ENCODE measurements at regions not wholly inside any gene's neighbourhood (a gene's known extent, or its start where the extent isn't known, plus 50 kb on each side); places are given as distances from the start of the nearest gene placed in this dataset.

- H3K4me3 ChIP-seq: no peak overlapping the region
- H3K4me2 ChIP-seq: no peak overlapping the region
- no peaks in the 10 kb centered on the region for H3K9me2 ChIP-seq (replicated peaks; ENCODE audit: insufficient read depth)
- no peaks in the 10 kb centered on the region for H3K79me2 ChIP-seq
- WGBS (ENCODE audit: low lambda C conversion rate, missing lambda C conversion rate): 85% methylated on average over 11 of the region's 11 CpGs
- DNase-seq (ENCODE audit: low spot score): no peak
- H2AFZ ChIP-seq: no peak overlapping the region
- H3K27me3 ChIP-seq: no peaks in the 10 kb centered on the region
- TF ChIP-seq EZH2phosphoT487 (IDR thresholded peaks at IDR 0.05; ENCODE audit: low read depth, severe bottlenecking, unreplicated experiment): no peak
- H3K36me3 ChIP-seq (replicated peaks; ENCODE audit: insufficient read depth, low read depth): no peaks in the 10 kb centered on the region
- H3K27ac ChIP-seq: no peak overlapping the region
- no peaks in the 10 kb centered on the region for H3K9me3 ChIP-seq (ENCODE audit: low read depth)
- no peaks in the 10 kb centered on the region for H3K4me1 ChIP-seq (ENCODE audit: insufficient read depth)
- H4K20me1 ChIP-seq (ENCODE audit: insufficient read depth, poor library complexity, severe bottlenecking): no peaks in the 10 kb centered on the region
Measured at GRCh38 chr12:111250251-111250881, 118.5 kb downstream of the PHETA1 start.

- no peaks in the 10 kb centered on the region for H3K27me3 ChIP-seq
- no peaks in the 10 kb centered on the region for H3K79me2 ChIP-seq
- WGBS (ENCODE audit: low lambda C conversion rate, missing lambda C conversion rate): 88% methylated on average over 6 of the region's 6 CpGs
- no peaks in the 10 kb centered on the region for H3K9me3 ChIP-seq (ENCODE audit: low read depth)
- H3K4me1 ChIP-seq (ENCODE audit: insufficient read depth): no peaks in the 10 kb centered on the region
- no peak overlapping the region for H3K4me2 ChIP-seq
- TF ChIP-seq CTCF (IDR thresholded peaks at IDR 0.05; ENCODE audit: poor library complexity) (no peak), EZH2phosphoT487 (IDR thresholded peaks at IDR 0.05; ENCODE audit: low read depth, severe bottlenecking, unreplicated experiment) (no peak), EZH2 (IDR thresholded peaks at IDR 0.05; ENCODE audit: borderline replicate concordance) (no peak)
- H2AFZ ChIP-seq: no peak overlapping the region
- H3K9me2 ChIP-seq (replicated peaks; ENCODE audit: insufficient read depth): no peaks in the 10 kb centered on the region
- no peak overlapping the region for H3K27ac ChIP-seq
- no peaks in the 10 kb centered on the region for H3K36me3 ChIP-seq (replicated peaks; ENCODE audit: insufficient read depth, low read depth)
- no peak for DNase-seq (ENCODE audit: low spot score)
- H4K20me1 ChIP-seq (ENCODE audit: insufficient read depth, poor library complexity, severe bottlenecking): no peaks in the 10 kb centered on the region
- H3K4me3 ChIP-seq: no peak overlapping the region
Measured at GRCh38 chr12:111249757-111250156, 119.1 kb downstream of the PHETA1 start.

GRCh38 chr12:111249018-111249370, 119.9 kb downstream of the PHETA1 start:
- WGBS (ENCODE audit: low lambda C conversion rate, missing lambda C conversion rate): 89% methylated on average over 10 of the region's 10 CpGs
- Histone ChIP-seq H3K27me3 (no peaks in the 10 kb centered on the region), H2AFZ (no peak overlapping the region), H3K4me2 (no peak overlapping the region), H3K9me3 (ENCODE audit: low read depth) (no peaks in the 10 kb centered on the region), H3K9me2 (replicated peaks; ENCODE audit: insufficient read depth) (no peaks in the 10 kb centered on the region), H3K27ac (no peak overlapping the region), H4K20me1 (ENCODE audit: insufficient read depth, poor library complexity, severe bottlenecking) (no peaks in the 10 kb centered on the region), H3K4me1 (ENCODE audit: insufficient read depth) (no peaks in the 10 kb centered on the region), H3K79me2 (no peaks in the 10 kb centered on the region), H3K4me3 (no peak overlapping the region), H3K36me3 (replicated peaks; ENCODE audit: insufficient read depth, low read depth) (no peaks in the 10 kb centered on the region)
- no peak for DNase-seq (ENCODE audit: low spot score)
- TF ChIP-seq EZH2phosphoT487 (IDR thresholded peaks at IDR 0.05; ENCODE audit: low read depth, severe bottlenecking, unreplicated experiment) (no peak), CTCF (IDR thresholded peaks at IDR 0.05; ENCODE audit: poor library complexity) (no peak), EZH2 (IDR thresholded peaks at IDR 0.05; ENCODE audit: borderline replicate concordance) (no peak)

- Histone ChIP-seq H3K9me2 (replicated peaks; ENCODE audit: insufficient read depth) (no peaks in the 10 kb centered on the region), H3K36me3 (replicated peaks; ENCODE audit: insufficient read depth, low read depth) (no peaks in the 10 kb centered on the region), H3K9me3 (ENCODE audit: low read depth) (no peaks in the 10 kb centered on the region), H2AFZ (no peak overlapping the region), H3K4me3 (no peak overlapping the region), H3K27ac (no peak overlapping the region), H3K4me1 (ENCODE audit: insufficient read depth) (no peaks in the 10 kb centered on the region), H3K79me2 (no peaks in the 10 kb centered on the region), H4K20me1 (ENCODE audit: insufficient read depth, poor library complexity, severe bottlenecking) (no peaks in the 10 kb centered on the region), H3K4me2 (no peak overlapping the region), H3K27me3 (no peaks in the 10 kb centered on the region)
- TF ChIP-seq CTCF (IDR thresholded peaks at IDR 0.05; ENCODE audit: poor library complexity) (no peak), EZH2phosphoT487 (IDR thresholded peaks at IDR 0.05; ENCODE audit: low read depth, severe bottlenecking, unreplicated experiment) (no peak), EZH2 (IDR thresholded peaks at IDR 0.05; ENCODE audit: borderline replicate concordance) (no peak)
- 78% methylated on average over 13 of the region's 13 CpGs for WGBS (ENCODE audit: low lambda C conversion rate, missing lambda C conversion rate)
- DNase-seq (ENCODE audit: low spot score): no peak
Measured at GRCh38 chr12:111248236-111249017, 120.5 kb downstream of the PHETA1 start.

All from hepatocyte (in vitro differentiated cells).